Liver (tissue), 8 donors: ENCODE measurements at regions not wholly inside any gene's neighbourhood (a gene's known extent, or its start where the extent isn't known, plus 50 kb on each side); places are given as distances from the start of the nearest gene placed in this dataset.
A peak's percentile ranks its signal among the peaks of the same experiment; 100 is the strongest.
"Not testable (repeated sequence)": the region's sequence is repeated elsewhere in the genome, so short reads cannot be mapped to it uniquely, and the experiment has no call there.

ENCODE experiments used
- DNase-seq: peaks from one replicate; pipeline ENCODE4 v3.0.0-alpha.2; 2017; ENCODE audit warnings: low spot score
- H3K27ac ChIP-seq, 2 donors: one replicate each; pipeline ENCODE4 v1.7.0; 2013; ENCODE audit warnings: inconsistent platforms in 2 of 2, low read length in 2 of 2, control low read depth in 1 of 2, low read depth in 1 of 2, mild to moderate bottlenecking in 1 of 2
- H3K27me3 ChIP-seq, 4 donors: one replicate each; pipeline versions ENCODE4 v1.6.1 to v1.7.0; 2013; ENCODE audit warnings: low read length in 3 of 4, inconsistent platforms in 1 of 4, mild to moderate bottlenecking in 1 of 4, moderate library complexity in 1 of 4; ENCODE audit not compliant: control insufficient read depth in 4 of 4, insufficient read depth in 4 of 4
- H3K36me3 ChIP-seq, 4 donors: one replicate each; pipeline versions ENCODE4 v1.6.1 to v1.7.0; 2013; ENCODE audit warnings: low read length in 3 of 4, mild to moderate bottlenecking in 3 of 4, low read depth in 1 of 4, moderate library complexity in 1 of 4; ENCODE audit not compliant: control insufficient read depth in 4 of 4, insufficient read depth in 3 of 4
- H3K4me1 ChIP-seq, 4 donors: one replicate each; pipeline versions ENCODE4 v1.6.1 to v1.7.0; 2013; ENCODE audit warnings: low read length in 3 of 4, mild to moderate bottlenecking in 3 of 4, moderate library complexity in 1 of 4; ENCODE audit not compliant: control insufficient read depth in 4 of 4, insufficient read depth in 4 of 4
- H3K4me3 ChIP-seq, 3 donors: one replicate each; pipeline versions ENCODE4 v1.6.1 to v1.7.0; 2013; ENCODE audit warnings: low read length in 3 of 3, control low read depth in 1 of 3, low read depth in 1 of 3, mild to moderate bottlenecking in 1 of 3
- H3K9ac ChIP-seq, 2 donors: one replicate each; pipeline ENCODE4 v1.7.0; 2013; ENCODE audit warnings: low read length in 2 of 2, mild to moderate bottlenecking in 2 of 2, moderate library complexity in 2 of 2, control low read depth in 1 of 2, low read depth in 1 of 2
- H3K9me3 ChIP-seq, 4 donors: one replicate each; pipeline versions ENCODE4 v1.6.1 to v1.7.0; 2013; ENCODE audit warnings: low read length in 3 of 4; ENCODE audit not compliant: control insufficient read depth in 4 of 4
- CTCF ChIP-seq: fragments of 150-350 bp; IDR thresholded peaks from 2 replicates; pipeline ENCODE4 v1.5.1; 2017; ENCODE audit warnings: improper control_type of control experiment, low read depth, low read length; ENCODE audit not compliant: missing input control
- EGR1 ChIP-seq, 2 donors: IDR thresholded peaks; 2 replicates each; pipeline ENCODE4 v1.6.1; 2016 to 2018; ENCODE audit warnings: antibody characterized with exemption in 2 of 2, low read depth in 2 of 2
- FOXA2 ChIP-seq: IDR thresholded peaks from 2 replicates; pipeline ENCODE4 v1.6.1; 2016; ENCODE audit warnings: antibody characterized with exemption
- NR2F2 ChIP-seq: IDR thresholded peaks from 2 replicates; pipeline ENCODE4 v1.6.1; 2016; ENCODE audit warnings: antibody characterized with exemption
- RAD21 ChIP-seq, 2 donors: IDR thresholded peaks; 2 replicates each; pipeline ENCODE4 v1.6.1; 2016; ENCODE audit warnings: antibody characterized with exemption in 2 of 2, mild to moderate bottlenecking in 2 of 2
- REST ChIP-seq: IDR thresholded peaks from 2 replicates; pipeline ENCODE4 v1.6.1; 2016; ENCODE audit warnings: antibody characterized with exemption, mild to moderate bottlenecking
- RXRA ChIP-seq, 2 donors: IDR thresholded peaks; 2 replicates each; pipeline ENCODE4 v1.6.1; 2017 to 2018; ENCODE audit warnings: antibody characterized with exemption in 2 of 2, mild to moderate bottlenecking in 1 of 2
- YY1 ChIP-seq: IDR thresholded peaks from 2 replicates; pipeline ENCODE4 v1.6.1; 2016; ENCODE audit warnings: antibody characterized with exemption, mild to moderate bottlenecking
- ZBTB33 ChIP-seq: IDR thresholded peaks from 2 replicates; pipeline ENCODE4 v1.6.1; 2016; ENCODE audit warnings: antibody characterized with exemption
- WGBS: extraction: QIAGEN DNeasy Blood & Tissue Kit; methylation state at CpG from one replicate; pipeline ENCODE4 v1.1.7; 2013; 5-methylcytosine and 5-hydroxymethylcytosine counted together
- donor health status: healthy.
- donor health status: healthy.
- donor health status: healthy.
- donor health status: healthy.
- donor health status: healthy.

GRCh38 chr14:34139160-34140121, 188.6 kb upstream of the EGLN3 start:
- H3K27ac ChIP-seq, H3K9me3 ChIP-seq, H3K27me3 ChIP-seq, H3K4me1 ChIP-seq, H3K9ac ChIP-seq, H3K4me3 ChIP-seq, H3K36me3 ChIP-seq: not testable (repeated sequence)
- TF ChIP-seq FOXA2 (peak; percentile 4), RXRA (IDR thresholded peaks at IDR 0.05) (peak in 1 of 2 donors; percentile 21), YY1 (peak; percentile 15)
- WGBS: 57% methylated on average over 13 of the region's 13 CpGs
- peak; percentile 41 for DNase-seq

- Histone ChIP-seq H3K9ac (no peak overlapping the region), H3K27me3 (no peaks in the 10 kb centered on the region), H3K27ac (no peak overlapping the region), H3K36me3 (no peaks in the 10 kb centered on the region), H3K9me3 (no peaks in the 10 kb centered on the region), H3K4me1 (no peaks in the 10 kb centered on the region), H3K4me3 (no peak overlapping the region)
- no peak for DNase-seq
- no peak for TF ChIP-seq CTCF
- TF ChIP-seq RXRA (IDR thresholded peaks at IDR 0.05): no peak
- TF ChIP-seq RAD21 (IDR thresholded peaks at IDR 0.05): no peak
- no peak for TF ChIP-seq ZBTB33
- no peak for TF ChIP-seq YY1
- no peak for TF ChIP-seq NR2F2
- TF ChIP-seq EGR1 (IDR thresholded peaks at IDR 0.05; ENCODE audit: low read depth in 2 of 2): no peak
- no peak for TF ChIP-seq REST
- 68% methylated on average over 4 of the region's 4 CpGs for WGBS
Measured at GRCh38 chr14:34138175-34138574, 187.3 kb upstream of the EGLN3 start.
